ENCODE measurements at regions not wholly inside any gene's neighbourhood (a gene's known extent, or its start where the extent isn't known, plus 50 kb on each side); places are given as distances from the start of the nearest gene placed in this dataset.
"Not testable (repeated sequence)": the region's sequence is repeated elsewhere in the genome, so short reads cannot be mapped to it uniquely, and the experiment has no call there.

DNA sequence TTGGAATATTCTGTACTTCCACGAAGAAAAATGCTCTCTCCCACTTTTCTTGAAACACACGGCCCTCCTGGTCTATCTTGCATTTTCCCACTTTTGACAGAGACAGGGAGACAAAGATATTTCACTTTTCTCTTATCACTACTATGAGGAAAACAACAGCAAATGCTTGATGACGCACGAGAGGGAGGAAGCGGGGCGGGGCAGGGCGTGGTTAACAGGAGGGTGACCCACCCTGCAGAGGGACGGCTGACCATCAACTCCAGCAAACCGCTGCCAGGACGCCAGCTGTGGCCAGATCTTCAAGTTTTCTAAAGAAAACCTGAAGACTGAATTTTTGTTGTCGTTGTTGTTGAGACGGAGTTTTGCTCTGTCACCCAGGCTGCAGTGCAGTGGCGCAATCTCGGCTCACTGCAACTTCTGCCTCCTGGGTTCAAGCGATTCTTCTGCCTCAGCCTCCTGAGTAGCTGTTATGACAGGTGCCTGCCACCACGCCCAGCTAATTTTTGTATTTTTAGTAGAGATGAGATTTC lies 63.8 kb downstream of the NSUN5 start:
- H3K27me3 ChIP-seq; H3K27ac ChIP-seq (replicated peaks in 1 of 4); intact Hi-C loops (cut with DNase I); H3K9me3 ChIP-seq; H3K36me3 ChIP-seq; DNase-seq (ENCODE audit: extremely low spot score); H3K4me1 ChIP-seq; H3K4me3 ChIP-seq: not testable (repeated sequence)
- WGBS = 78% methylated on average over 11 of the region's 16 CpGs

DNA sequence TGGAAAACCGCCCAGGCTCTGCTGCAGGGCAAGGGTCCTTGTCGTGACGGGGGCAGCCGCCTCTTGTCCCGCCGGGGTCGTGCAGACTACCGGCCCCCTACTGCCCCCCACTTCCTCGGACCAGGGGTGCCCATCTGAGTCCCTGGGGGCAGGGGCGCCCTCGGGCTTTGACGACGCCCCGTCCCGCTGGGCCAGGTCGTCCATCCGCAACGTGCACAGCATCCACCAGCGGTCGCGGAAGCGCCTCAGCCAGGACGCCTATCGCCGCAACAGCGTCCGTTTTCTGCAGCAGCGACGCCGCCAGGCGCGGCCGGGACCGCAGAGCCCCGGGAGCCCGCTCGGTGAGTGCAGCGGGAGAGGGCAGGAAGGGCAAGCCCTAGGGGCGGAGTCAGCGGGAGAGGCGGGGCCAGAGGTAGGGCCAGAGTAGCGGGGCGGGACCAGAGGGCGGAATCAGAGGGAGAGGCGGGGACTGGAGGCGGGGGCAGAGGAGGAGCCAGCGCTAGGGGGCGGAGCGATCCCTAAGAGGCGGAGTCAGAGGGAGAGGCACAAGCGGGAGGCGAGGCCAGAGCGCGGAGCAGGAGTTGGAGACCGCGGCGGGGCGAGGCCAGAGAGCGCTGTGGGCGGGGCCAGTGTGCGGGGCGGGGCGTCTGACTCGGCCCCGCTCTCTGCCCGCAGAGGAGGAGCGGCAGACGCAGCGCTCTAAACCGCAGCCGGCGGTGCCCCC lies 73.5 kb downstream of the NSUN5 start:
- H3K36me3 ChIP-seq; H3K4me1 ChIP-seq; intact Hi-C loops (cut with DNase I); H3K27ac ChIP-seq (replicated peaks in 1 of 4); H3K9me3 ChIP-seq; DNase-seq (ENCODE audit: extremely low spot score); H3K27me3 ChIP-seq: not testable (repeated sequence)
- no CpG with 5 or more reads among the region's 72 CpGs for WGBS
- peak overlapping the region; percentile 39 to 55 (median 45) for H3K4me3 ChIP-seq

GRCh38 chr7:73225745-73226144 lies 82.9 kb downstream of the NSUN5 start:
- H3K36me3 ChIP-seq; DNase-seq (ENCODE audit: extremely low spot score); H3K27ac ChIP-seq (replicated peaks in 1 of 4); H3K27me3 ChIP-seq; H3K4me3 ChIP-seq; H3K4me1 ChIP-seq; intact Hi-C loops (cut with DNase I); H3K9me3 ChIP-seq: not testable (repeated sequence)
- WGBS = 82% methylated on average over 10 of the region's 15 CpGs

GRCh38 chr7:73221724-73222123 lies 86.9 kb downstream of the NSUN5 start:
- intact Hi-C loops (cut with DNase I) = not testable (repeated sequence)

DNA sequence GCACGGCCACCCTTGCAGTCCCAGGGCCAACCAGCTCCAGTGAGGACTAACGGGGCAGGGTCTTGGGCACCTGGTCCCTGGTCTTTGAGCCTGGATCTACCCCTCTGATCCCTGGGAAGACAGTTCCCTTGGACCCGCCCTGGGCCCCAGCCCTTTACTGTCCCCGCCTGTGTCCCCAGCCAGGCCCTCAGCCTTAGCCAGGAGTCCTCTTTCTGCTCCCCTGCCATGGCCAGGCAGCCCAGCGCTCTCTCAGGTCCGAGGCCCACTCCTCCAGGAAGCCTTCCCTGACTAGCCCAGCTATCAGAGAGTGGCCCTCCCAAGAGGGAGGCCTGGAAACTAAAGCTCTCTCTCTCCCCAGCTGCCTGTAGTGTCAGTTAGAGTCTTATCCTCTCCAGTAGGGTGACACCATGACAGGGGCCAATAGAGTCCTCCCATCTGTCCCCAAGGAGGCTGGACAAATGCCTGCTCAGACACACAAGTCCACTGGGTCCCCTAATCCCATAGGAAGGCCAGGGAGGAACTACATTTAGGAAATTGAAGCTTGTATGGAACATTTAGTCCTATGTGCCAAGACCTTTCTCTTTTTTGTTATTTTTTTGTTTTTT lies 87.8 kb downstream of the NSUN5 start:
- intact Hi-C loops (cut with DNase I); H3K27ac ChIP-seq (replicated peaks in 1 of 4); H3K36me3 ChIP-seq; DNase-seq (ENCODE audit: extremely low spot score); H3K27me3 ChIP-seq; H3K4me1 ChIP-seq; H3K9me3 ChIP-seq; H3K4me3 ChIP-seq: not testable (repeated sequence)
- no CpG with 5 or more reads among the region's 6 CpGs for WGBS

More at GRCh38 chr7:73221724-73222123, 86.9 kb downstream of the NSUN5 start:
- H3K4me3 ChIP-seq; H3K27me3 ChIP-seq; H3K27ac ChIP-seq (replicated peaks in 1 of 4); H3K4me1 ChIP-seq; DNase-seq (ENCODE audit: extremely low spot score); H3K36me3 ChIP-seq; H3K9me3 ChIP-seq: not testable (repeated sequence)
- no CpG with 5 or more reads among the region's 6 CpGs for WGBS

DNA sequence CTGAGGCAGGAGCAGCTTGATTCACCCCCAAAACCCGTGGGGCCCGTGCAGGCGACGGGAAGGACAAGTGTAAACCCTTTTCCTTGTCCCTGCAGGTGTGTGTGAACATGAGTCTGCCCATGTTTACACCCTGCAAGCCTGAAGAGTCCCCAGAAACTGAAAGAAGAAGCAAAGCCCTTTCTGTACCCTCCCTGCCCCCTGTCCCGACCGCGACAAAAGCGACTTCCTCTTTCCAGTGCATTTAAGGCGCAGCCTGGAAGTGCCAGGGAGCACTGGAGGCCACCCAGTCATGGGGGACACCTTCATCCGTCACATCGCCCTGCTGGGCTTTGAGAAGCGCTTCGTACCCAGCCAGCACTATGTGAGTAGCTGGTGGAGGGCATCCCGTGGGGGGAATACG lies 88.3 kb downstream of the NSUN5 start:
- H3K27ac ChIP-seq (replicated peaks in 1 of 4); H3K4me1 ChIP-seq; H3K27me3 ChIP-seq; H3K9me3 ChIP-seq; intact Hi-C loops (cut with DNase I); DNase-seq (ENCODE audit: extremely low spot score); H3K36me3 ChIP-seq; H3K4me3 ChIP-seq: not testable (repeated sequence)
- WGBS = no CpG with 5 or more reads among the region's 15 CpGs

DNA sequence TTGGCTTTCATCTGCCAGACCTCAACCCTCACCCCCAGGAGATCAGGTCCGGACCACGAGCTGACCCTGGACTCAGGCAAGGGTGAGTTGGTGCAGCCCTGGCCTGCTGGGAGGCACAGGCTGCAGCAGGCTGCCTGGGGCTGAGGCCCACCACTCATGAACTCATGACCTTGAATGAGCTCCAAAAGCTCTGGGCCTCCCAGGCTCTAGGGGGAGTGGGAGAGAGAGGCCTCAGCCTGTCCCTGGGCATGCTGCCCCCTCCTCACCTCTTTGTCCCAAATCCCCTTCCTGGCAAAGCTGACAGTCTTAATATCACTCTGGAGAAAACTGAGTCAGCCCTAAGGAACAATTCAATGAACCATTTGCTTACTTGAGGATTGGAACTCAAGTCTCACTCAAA lies 89.8 kb downstream of the NSUN5 start:
- intact Hi-C loops (cut with DNase I); H3K27ac ChIP-seq (replicated peaks in 1 of 4): not testable (repeated sequence)

GRCh38 chr7:73216046-73216675 lies 92.5 kb downstream of the NSUN5 start:
- WGBS = 92% methylated on average over 3 of the region's 10 CpGs
- H3K36me3 ChIP-seq; H3K27ac ChIP-seq (replicated peaks in 1 of 4); H3K4me3 ChIP-seq; H3K27me3 ChIP-seq; DNase-seq (ENCODE audit: extremely low spot score); intact Hi-C loops (cut with DNase I); H3K9me3 ChIP-seq; H3K4me1 ChIP-seq: not testable (repeated sequence)

More for the DNA sequence above, 89.8 kb downstream of the NSUN5 start:
- not testable (repeated sequence) for H3K9me3 ChIP-seq; H3K36me3 ChIP-seq; H3K4me1 ChIP-seq; H3K4me3 ChIP-seq; DNase-seq (ENCODE audit: extremely low spot score); H3K27me3 ChIP-seq
- no CpG with 5 or more reads among the region's 2 CpGs for WGBS

- H3K36me3 ChIP-seq; H3K4me1 ChIP-seq; intact Hi-C loops (cut with DNase I); H3K27ac ChIP-seq (replicated peaks in 1 of 4); DNase-seq (ENCODE audit: extremely low spot score); H3K27me3 ChIP-seq; H3K4me3 ChIP-seq; H3K9me3 ChIP-seq: not testable (repeated sequence)
- WGBS = no CpG with 5 or more reads among the region's 7 CpGs
These were observed 93.4 kb downstream of the NSUN5 start for GRCh38 chr7:73215232-73215631.

DNA sequence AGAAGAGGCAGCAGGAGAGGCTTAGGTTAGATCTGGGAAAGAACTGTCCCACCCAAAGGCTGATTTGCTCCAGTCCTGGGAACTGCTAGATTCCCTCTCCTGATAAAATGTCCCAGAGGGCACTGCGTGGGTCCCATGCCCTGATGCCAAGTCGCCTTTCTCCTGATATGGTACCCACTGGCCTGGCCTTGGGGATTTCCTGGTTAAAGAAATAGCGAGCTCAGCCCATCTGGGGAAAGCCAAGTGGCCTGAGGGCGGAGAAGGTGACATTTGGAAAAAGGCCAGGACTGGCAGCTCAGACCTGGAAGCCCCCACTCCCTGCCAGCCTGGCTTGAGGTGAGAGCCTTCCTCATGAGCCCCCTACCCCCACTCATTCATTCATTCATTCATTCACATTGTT lies 94.2 kb downstream of the NSUN5 start:
- H3K4me1 ChIP-seq; H3K27ac ChIP-seq (replicated peaks in 1 of 4); DNase-seq (ENCODE audit: extremely low spot score); H3K9me3 ChIP-seq; H3K27me3 ChIP-seq; H3K36me3 ChIP-seq; H3K4me3 ChIP-seq; intact Hi-C loops (cut with DNase I): not testable (repeated sequence)
- WGBS = 74% methylated on average over 2 of the region's 4 CpGs

DNA sequence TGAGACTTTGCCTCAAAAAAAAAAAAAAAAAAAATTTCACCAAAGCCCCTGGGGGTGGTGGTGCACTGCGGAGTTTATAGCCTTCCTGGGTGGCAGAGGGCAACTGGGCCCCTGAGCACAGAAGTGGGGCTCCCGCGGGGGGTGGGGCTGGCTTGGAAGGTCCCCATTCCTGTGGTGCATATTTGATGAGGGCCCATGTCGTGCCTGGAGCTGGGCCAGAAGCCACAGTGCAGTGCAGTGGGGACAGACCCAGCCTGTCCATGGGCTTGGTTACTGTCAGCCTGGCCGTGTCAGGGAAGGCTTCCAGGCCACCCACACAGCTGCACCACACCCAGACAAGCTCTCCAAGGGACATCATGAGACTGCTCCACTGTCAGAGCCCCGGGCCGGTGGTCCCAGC lies 95.5 kb downstream of the NSUN5 start:
- H3K9me3 ChIP-seq; H3K27me3 ChIP-seq; H3K36me3 ChIP-seq; H3K4me1 ChIP-seq; H3K4me3 ChIP-seq; H3K27ac ChIP-seq (replicated peaks in 1 of 4); intact Hi-C loops (cut with DNase I); DNase-seq (ENCODE audit: extremely low spot score): not testable (repeated sequence)
- WGBS = 43% methylated on average over 4 of the region's 7 CpGs

GRCh38 chr7:73205594-73205993 lies 103.0 kb downstream of the NSUN5 start:
- H3K36me3 ChIP-seq; intact Hi-C loops (cut with DNase I): not testable (repeated sequence)
- WGBS = 33% methylated on average over 1 of the region's 3 CpGs

DNA sequence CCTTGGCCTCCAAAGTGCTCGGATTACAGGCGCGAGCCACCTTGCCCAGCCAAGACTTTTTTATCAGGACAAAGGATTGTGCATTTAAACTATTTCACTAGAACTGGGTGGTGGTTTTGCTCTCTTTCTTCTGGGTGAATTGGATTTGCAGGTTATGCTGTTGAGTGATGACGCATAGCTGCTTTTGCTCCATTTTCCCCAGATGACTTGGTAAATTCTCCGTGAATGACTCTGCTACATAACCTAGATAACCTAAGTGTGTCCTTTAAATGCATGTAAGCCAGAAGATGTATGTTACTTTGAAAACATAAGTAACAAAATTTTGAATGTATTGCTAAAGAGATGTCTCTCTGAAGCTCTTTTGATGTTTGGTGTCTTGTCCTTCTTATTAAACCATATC lies 103.7 kb downstream of the NSUN5 start:
- DNase-seq (ENCODE audit: extremely low spot score); H3K36me3 ChIP-seq; H3K27me3 ChIP-seq; H3K27ac ChIP-seq (replicated peaks in 1 of 4); H3K4me3 ChIP-seq; H3K9me3 ChIP-seq; H3K4me1 ChIP-seq; intact Hi-C loops (cut with DNase I): not testable (repeated sequence)
- 82% methylated on average over 5 of the region's 5 CpGs for WGBS

More at GRCh38 chr7:73205594-73205993, 103.0 kb downstream of the NSUN5 start:
- not testable (repeated sequence) for H3K27ac ChIP-seq (replicated peaks in 1 of 4); H3K4me1 ChIP-seq; DNase-seq (ENCODE audit: extremely low spot score); H3K27me3 ChIP-seq; H3K9me3 ChIP-seq; H3K4me3 ChIP-seq
